Activated CD4-positive, alpha-beta T cell treated with anti-CD3 and anti-CD28 coated beads, Interleukin-2, amount 10 ng/mL, durations not matched to agents 7 days and 5 days (primary cell): ENCODE measurements at regions not wholly inside any gene's neighbourhood (a gene's known extent, or its start where the extent isn't known, plus 50 kb on each side); places are given as distances from the start of the nearest gene placed in this dataset.

Experiments
- CTCF ChIA-PET: fragments of 350-600 bp; sonication (Branson Sonifier 250); formaldehyde crosslinking; loops from one replicate; lab custom pipeline; 2021; ENCODE audit warnings: antibody characterized with exemption; lab: Charles Lee
- POLR2A ChIA-PET: fragments of 350-600 bp; sonication (Branson Sonifier 250); formaldehyde crosslinking; loops from one replicate; lab custom pipeline; 2021; ENCODE audit warnings: antibody characterized with exemption; lab: Charles Lee
- DNase-seq: peaks from one replicate; pipeline ENCODE4 v3.0.0-alpha.2; 2020
- H3K27ac Mint-ChIP-seq: one replicate; pipeline ENCODE4 v1.8.0; 2021; ENCODE audit warnings: mild to moderate bottlenecking, moderate library complexity, mixed read lengths
- H3K27me3 Mint-ChIP-seq: one replicate; pipeline ENCODE4 v1.8.0; 2021; ENCODE audit warnings: mixed read lengths
- H3K36me3 Mint-ChIP-seq: one replicate; pipeline ENCODE4 v1.8.0; 2021; ENCODE audit warnings: low read depth, mixed read lengths
- H3K4me1 Mint-ChIP-seq: one replicate; pipeline ENCODE4 v1.8.0; 2021; ENCODE audit warnings: mixed read lengths
- H3K4me3 Mint-ChIP-seq: one replicate; pipeline ENCODE4 v1.8.0; 2021; ENCODE audit warnings: mild to moderate bottlenecking, moderate library complexity, mixed read lengths
- H3K9me3 Mint-ChIP-seq: one replicate; pipeline ENCODE4 v1.8.0; 2021; ENCODE audit warnings: mixed read lengths

DNA sequence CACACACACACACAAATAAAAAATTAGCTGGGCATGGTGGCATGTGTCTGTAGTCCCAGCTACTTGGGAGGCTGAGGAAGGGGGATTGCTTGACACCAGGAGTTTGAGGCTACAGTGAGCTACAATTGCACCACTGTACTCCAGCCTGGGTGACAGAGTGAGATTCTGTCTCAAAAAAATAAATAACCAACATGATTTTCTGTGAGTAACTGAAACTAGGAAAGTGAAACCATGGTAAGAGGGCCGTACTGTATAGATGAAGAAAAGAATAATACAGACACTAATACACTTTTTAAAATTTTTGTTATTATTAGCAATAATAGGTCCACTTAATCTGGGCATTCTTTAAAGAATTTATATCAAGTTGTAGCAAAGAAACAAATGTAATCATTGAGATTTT is 170.9 kb downstream of the HGF start:
- CTCF ChIA-PET: no interaction called here
- DNase-seq: no peak
- no peaks in the 10 kb centered on the region for H3K36me3 Mint-ChIP-seq

DNA sequence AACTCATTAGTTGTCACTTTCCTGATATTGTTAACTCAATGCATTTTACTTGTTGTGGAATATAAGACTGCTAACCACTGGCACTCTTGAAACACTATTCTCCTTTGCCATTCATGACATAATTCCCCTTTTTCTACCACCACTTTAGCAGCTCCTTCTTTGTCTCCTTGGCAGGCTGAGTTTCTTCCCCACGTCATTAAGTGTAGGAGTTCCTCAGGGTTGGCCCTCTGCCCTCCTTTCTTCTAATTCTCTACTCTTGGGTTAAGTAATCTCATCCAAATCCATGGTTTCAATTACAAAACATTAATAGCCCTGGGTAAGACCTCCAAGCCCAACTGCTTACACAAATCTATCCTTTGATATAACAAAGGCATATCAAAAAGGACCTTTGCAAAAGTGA is 175.1 kb downstream of the HGF start:
- H3K4me1 Mint-ChIP-seq: no peaks in the 10 kb centered on the region
- H3K36me3 Mint-ChIP-seq: no peaks in the 10 kb centered on the region
- no peak overlapping the region for H3K4me3 Mint-ChIP-seq
- ChIA-PET POLR2A (no interaction called here), CTCF (no interaction called here)
- DNase-seq: no peak
- H3K9me3 Mint-ChIP-seq: peaks cover 2% of the 10 kb centered on the region
- H3K27ac Mint-ChIP-seq: no peak overlapping the region
- no peaks in the 10 kb centered on the region for H3K27me3 Mint-ChIP-seq

More for the DNA sequence above, 170.9 kb downstream of the HGF start:
- POLR2A ChIA-PET: no interaction called here
- Mint-ChIP-seq H3K4me3 (no peak overlapping the region), H3K27ac (no peak overlapping the region), H3K9me3 (peaks cover 2% of the 10 kb centered on the region), H3K27me3 (no peaks in the 10 kb centered on the region), H3K4me1 (no peaks in the 10 kb centered on the region)

DNA sequence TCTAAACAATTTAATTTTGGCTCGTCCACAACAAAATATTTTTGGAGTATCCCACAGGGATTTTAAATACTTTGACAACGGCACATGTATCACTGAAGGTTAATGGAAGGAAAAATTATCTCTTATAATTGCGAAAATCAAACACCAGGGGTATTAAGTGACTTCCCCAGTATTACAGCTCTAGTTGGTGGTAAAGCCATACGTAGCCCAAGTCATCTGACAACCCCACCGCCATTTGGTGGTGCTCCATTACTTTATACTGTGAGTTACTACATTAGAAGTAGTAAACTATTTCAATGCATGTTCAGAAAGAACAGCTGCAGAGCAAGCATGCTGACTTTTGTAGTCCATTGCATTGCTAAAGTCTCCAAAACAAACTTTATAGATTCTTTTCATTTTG is 179.7 kb downstream of the HGF start:
- H3K27me3 Mint-ChIP-seq: no peaks in the 10 kb centered on the region
- no peak overlapping the region for H3K27ac Mint-ChIP-seq
- DNase-seq: no peak
- H3K4me3 Mint-ChIP-seq: no peak overlapping the region
- H3K4me1 Mint-ChIP-seq: no peaks in the 10 kb centered on the region
- H3K36me3 Mint-ChIP-seq: no peaks in the 10 kb centered on the region
- H3K9me3 Mint-ChIP-seq: peaks cover 2% of the 10 kb centered on the region
- ChIA-PET CTCF (no interaction called here), POLR2A (no interaction called here)

DNA sequence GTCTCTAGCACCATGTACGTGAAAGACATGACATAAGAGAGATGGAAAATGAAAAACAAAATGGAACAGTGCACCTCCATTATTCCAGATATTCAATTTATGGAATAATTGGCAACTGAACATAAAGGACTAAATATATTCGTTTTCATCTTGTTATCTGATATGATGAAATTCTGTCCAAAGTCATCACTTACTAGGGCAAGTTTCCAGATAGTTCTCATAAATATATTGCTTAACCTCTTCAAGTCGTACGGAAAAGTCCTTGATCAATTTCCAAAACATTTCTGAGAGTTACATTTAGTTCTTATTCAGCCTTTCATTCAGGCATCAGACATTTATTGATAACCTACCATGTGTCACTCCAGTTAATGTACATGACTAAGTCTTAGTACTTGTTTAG is 185.2 kb downstream of the HGF start:
- CTCF ChIA-PET: no interaction called here
- no peak overlapping the region for H3K27ac Mint-ChIP-seq
- H3K9me3 Mint-ChIP-seq: peaks cover 2% of the 10 kb centered on the region
- POLR2A ChIA-PET: no interaction called here
- H3K36me3 Mint-ChIP-seq: no peaks in the 10 kb centered on the region
- no peak overlapping the region for H3K4me3 Mint-ChIP-seq
- no peaks in the 10 kb centered on the region for H3K4me1 Mint-ChIP-seq
- no peaks in the 10 kb centered on the region for H3K27me3 Mint-ChIP-seq
- DNase-seq: no peak

DNA sequence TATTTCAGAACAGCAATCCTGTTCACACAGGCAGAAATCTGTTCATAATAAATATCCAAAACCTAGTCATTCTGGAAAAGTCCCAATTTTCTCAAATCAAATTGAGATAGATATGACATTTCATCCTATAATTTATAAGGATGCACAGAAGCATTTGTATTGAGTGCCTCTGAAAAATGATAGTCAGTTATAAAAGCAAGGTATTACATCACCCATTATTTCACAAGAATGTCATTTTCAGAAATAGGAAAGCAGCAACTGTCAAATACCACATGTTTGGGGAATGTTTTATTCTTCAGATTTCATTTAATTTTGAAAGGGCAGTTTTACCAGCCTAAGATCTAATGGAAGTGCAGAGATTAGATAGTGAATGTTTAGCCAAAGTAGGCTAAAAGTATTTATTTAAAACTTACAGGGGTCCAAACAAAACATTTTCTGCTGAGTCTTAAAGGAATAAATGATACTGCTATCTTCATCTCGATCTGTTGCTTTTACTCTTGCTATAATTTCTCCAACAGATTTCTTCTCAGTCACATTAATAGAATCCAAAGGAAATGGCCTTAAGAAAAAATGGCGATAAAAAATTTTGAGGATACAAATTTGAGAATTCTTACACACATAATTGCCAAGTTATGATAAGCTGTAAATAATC is 185.8 kb downstream of the HGF start:
- DNase-seq: no peak
- no peaks in the 10 kb centered on the region for H3K4me1 Mint-ChIP-seq

DNA sequence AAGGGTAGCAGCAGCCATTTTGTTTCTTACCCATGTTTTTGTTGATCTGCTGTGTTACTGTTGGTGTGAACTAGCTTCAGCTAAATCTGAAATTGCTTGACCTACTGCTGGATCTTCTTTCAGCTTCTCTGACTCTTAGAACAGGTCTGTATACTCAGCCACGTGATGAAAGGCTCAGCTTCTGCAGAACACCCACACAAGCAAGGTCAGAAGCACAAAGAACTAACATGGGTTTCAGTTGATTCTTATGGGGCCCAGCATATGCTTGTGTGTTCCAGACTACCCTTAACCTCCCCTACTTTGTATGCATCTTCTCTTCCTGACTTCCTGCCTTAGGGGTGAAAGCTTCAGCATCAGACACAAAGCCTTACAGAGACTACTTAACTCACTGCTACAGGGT is 186.8 kb downstream of the HGF start:
- ChIA-PET CTCF (no interaction called here), POLR2A (no interaction called here)
- no peak for DNase-seq
- Mint-ChIP-seq H3K27ac (no peak overlapping the region), H3K4me1 (no peaks in the 10 kb centered on the region), H3K27me3 (no peaks in the 10 kb centered on the region), H3K36me3 (no peaks in the 10 kb centered on the region), H3K9me3 (peaks cover 2% of the 10 kb centered on the region), H3K4me3 (no peak overlapping the region)

More for the DNA sequence above, 185.8 kb downstream of the HGF start:
- ChIA-PET CTCF (no interaction called here), POLR2A (no interaction called here)
- Mint-ChIP-seq H3K9me3 (peaks cover 2% of the 10 kb centered on the region), H3K27ac (no peak overlapping the region), H3K27me3 (no peaks in the 10 kb centered on the region), H3K4me3 (no peak overlapping the region), H3K36me3 (no peaks in the 10 kb centered on the region)

DNA sequence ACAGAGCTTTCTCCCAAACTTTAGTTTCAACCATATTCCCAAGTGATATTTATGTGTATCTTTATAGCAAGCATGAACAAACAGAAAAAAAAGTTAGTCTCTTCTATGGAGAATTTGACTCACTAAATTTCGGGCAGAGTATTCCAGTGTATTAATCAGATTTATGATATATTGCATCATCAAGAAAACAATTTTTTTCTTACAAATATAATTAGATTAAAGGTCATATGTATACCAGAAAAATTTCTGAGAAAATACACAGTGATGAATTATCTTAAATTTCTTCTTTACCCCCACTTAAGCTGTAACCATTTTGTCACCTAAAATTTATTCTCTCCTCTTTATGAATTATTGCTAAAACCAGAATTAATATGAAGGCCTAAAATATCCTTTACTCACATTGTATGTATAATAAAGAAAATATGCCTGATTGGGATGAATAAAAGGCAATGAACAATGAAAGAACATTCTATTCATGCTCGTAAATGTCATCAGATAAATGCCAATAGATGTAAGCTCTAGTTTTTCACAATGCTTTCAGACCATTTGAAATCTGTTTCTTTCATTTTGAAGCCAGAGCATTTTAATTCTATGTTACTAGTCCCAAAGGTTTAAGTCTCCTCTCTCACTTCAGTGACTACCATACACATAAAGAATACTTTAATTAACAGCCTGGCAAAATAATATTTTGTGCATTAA is 192.1 kb downstream of the HGF start:
- H3K4me3 Mint-ChIP-seq: no peak overlapping the region
- no peaks in the 10 kb centered on the region for H3K36me3 Mint-ChIP-seq
- H3K9me3 Mint-ChIP-seq: no peaks in the 10 kb centered on the region
- ChIA-PET POLR2A (no interaction called here), CTCF (no interaction called here)
- no peak overlapping the region for H3K27ac Mint-ChIP-seq
- H3K4me1 Mint-ChIP-seq: no peaks in the 10 kb centered on the region
- DNase-seq: no peak
- H3K27me3 Mint-ChIP-seq: no peaks in the 10 kb centered on the region

DNA sequence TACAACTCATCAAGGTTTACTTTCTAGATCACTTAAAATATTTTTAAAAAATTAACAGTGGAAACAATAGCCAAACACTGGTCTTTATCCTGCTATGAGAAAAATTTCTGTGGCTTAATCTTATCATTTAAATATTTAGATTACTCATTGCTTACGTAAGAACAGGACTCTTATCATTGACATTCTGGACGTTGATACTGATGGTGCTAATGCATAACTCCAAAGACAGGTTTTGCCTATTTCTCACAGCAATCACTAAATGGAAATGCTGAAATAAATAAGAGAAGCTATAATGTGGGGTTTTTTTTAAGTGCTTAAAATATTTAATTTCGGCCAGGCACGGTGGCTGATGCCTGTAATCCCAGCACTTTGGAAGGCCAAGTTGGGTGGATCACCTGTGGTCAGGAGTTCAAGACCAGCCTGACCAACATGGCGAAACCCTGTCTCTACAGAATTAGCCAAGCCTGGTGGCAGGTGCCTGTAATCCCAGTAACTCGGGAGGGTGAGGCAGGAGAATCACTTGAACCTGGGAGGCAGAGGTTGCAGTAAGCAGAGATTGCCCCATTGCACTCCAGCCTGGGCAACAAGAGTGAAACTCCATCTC is 195.0 kb downstream of the HGF start:
- Mint-ChIP-seq H3K4me1 (no peaks in the 10 kb centered on the region), H3K27me3 (no peaks in the 10 kb centered on the region), H3K27ac (no peak overlapping the region), H3K9me3 (no peaks in the 10 kb centered on the region), H3K4me3 (no peak overlapping the region), H3K36me3 (no peaks in the 10 kb centered on the region)
- ChIA-PET CTCF (no interaction called here), POLR2A (no interaction called here)
- DNase-seq: no peak

DNA sequence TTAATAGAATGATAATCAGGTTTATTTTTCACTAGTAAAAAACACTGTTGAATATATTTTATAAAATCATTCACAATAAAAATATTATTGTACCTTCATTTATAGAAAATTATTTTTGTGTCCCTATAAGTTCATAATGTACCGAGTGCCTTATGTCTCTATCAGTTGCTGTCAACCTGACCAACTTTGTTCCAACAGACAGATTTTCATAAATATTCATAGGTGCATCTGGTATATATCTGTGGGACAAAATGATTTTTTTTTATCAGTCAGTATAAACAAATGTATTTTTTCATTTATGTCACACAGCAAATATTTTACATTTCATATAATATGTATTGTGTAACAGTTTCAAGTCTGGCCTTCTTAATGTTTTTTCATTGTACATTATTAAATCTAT is 195.9 kb downstream of the HGF start:
- ChIA-PET POLR2A (no interaction called here), CTCF (no interaction called here)
- H3K36me3 Mint-ChIP-seq: no peaks in the 10 kb centered on the region

DNA sequence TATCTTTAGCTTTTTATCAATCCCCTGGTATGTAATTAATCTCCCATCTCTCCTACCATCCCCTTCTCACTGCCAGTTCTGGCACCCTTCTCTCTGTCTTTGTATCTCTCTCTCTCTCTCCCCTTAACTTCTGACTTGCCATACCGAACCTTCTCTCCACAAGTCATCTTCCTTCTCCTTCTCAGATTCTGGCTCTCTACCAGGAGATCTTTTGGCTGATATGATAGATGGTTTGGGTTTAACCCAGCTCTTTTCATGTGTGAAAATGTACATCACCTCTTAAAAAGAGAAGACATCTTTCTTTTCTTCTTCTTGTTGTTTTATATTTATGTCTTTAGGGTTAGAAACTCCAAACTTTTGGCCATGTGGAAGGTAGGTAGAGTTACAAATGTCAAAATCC is 196.7 kb downstream of the HGF start:
- ChIA-PET CTCF (no interaction called here), POLR2A (no interaction called here)
- H3K27ac Mint-ChIP-seq: no peak overlapping the region
- H3K36me3 Mint-ChIP-seq: no peaks in the 10 kb centered on the region
- H3K4me1 Mint-ChIP-seq: no peaks in the 10 kb centered on the region
- H3K27me3 Mint-ChIP-seq: no peaks in the 10 kb centered on the region
- DNase-seq: no peak
- no peak overlapping the region for H3K4me3 Mint-ChIP-seq
- no peaks in the 10 kb centered on the region for H3K9me3 Mint-ChIP-seq

More for the DNA sequence above, 195.9 kb downstream of the HGF start:
- no peaks in the 10 kb centered on the region for H3K9me3 Mint-ChIP-seq
- no peak for DNase-seq
- H3K27ac Mint-ChIP-seq: no peak overlapping the region
- H3K4me1 Mint-ChIP-seq: no peaks in the 10 kb centered on the region
- H3K27me3 Mint-ChIP-seq: no peaks in the 10 kb centered on the region
- no peak overlapping the region for H3K4me3 Mint-ChIP-seq

DNA sequence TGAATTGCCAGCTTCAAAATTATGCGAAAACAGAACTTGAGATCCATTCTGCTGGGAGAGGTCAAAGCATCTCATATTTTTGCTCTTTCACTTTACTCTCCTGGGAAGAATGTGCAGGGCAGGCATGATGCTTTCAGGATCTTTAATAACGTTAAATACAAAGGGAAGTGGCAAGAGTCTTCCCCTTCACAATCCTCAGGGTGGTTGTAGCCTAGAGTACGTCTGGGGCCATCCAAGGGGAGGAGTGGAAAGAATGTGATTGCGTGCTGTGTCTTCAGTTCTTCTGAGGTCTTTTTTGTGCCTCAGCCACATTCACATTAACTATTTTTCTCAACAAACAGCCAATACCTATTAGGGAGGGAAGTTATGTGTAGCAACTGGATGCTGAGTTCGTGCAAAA is 207.3 kb downstream of the HGF start:
- no peaks in the 10 kb centered on the region for H3K27me3 Mint-ChIP-seq
- no peaks in the 10 kb centered on the region for H3K36me3 Mint-ChIP-seq
- CTCF ChIA-PET: interaction anchor here (0.6 kb wide), 1 partner anchor 1415 kb away, joined by 4 read pairs; no protein-coding TSS in a partner anchor
- POLR2A ChIA-PET: no interaction called here
- DNase-seq: no peak
- no peaks in the 10 kb centered on the region for H3K9me3 Mint-ChIP-seq
- no peak overlapping the region for H3K4me3 Mint-ChIP-seq
- H3K27ac Mint-ChIP-seq: no peak overlapping the region
- no peaks in the 10 kb centered on the region for H3K4me1 Mint-ChIP-seq

DNA sequence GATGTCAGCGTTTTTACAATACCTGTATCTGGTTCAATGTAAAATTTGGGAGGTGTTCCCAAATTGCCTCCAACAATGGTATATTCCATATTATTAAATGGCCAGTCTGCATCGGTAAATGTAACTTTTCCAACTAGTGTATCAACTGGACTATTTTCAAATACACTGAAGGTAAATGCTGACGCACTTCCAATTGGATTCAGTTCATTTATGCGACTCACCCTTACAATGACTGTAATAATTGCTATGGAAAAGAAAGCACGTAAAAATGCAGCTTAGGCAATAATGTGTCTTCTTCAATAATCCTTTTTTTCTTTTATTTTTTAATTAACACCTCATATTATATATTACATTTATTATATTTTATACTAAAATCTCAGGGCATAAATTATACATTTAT is 209.1 kb downstream of the HGF start:
- ChIA-PET CTCF (no interaction called here), POLR2A (no interaction called here)
- H3K36me3 Mint-ChIP-seq: no peaks in the 10 kb centered on the region
- H3K27me3 Mint-ChIP-seq: no peaks in the 10 kb centered on the region
- no peak overlapping the region for H3K27ac Mint-ChIP-seq
- no peak for DNase-seq
- no peak overlapping the region for H3K4me3 Mint-ChIP-seq
- H3K4me1 Mint-ChIP-seq: no peaks in the 10 kb centered on the region
- no peaks in the 10 kb centered on the region for H3K9me3 Mint-ChIP-seq

DNA sequence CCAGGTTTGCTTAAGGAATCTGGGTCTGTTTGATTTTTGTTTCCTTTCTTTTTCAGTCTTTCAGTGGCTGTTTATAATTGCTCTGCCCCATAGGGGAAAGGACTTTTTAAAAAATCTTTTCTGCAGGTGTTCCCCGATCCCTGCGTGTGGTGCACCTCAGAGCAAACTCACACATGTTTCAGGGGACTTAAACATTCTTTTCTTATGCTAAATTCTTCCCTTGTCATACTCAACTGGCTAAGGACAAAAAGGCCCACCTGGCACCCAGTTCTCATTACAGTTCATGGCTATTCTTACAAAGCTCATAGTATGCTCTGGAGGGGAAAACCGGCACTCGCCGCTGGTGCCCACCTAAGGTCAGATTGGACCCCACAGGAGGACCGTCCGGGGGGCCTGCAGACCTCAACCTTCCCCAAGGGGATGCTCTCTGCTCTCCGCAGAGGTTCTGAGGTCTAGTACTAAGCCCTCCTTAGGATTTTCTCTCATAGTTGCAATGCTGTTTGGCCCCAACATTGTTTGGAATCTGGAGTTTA is 220.3 kb downstream of the HGF start:
- Mint-ChIP-seq H3K27ac (no peak overlapping the region), H3K4me3 (no peak overlapping the region), H3K36me3 (no peaks in the 10 kb centered on the region), H3K27me3 (no peaks in the 10 kb centered on the region), H3K9me3 (no peaks in the 10 kb centered on the region), H3K4me1 (no peaks in the 10 kb centered on the region)
- POLR2A ChIA-PET: no interaction called here
- CTCF ChIA-PET: no interaction called here
- no peak for DNase-seq
